ENCODE measurements at regions not wholly inside any gene's neighbourhood (a gene's known extent, or its start where the extent isn't known, plus 50 kb on each side); places are given as distances from the start of the nearest gene placed in this dataset.

- no peaks in the 10 kb centered on the region for H3K36me3 ChIP-seq (replicated peaks in 1 of 2)
- no peak overlapping the region for H3K27ac ChIP-seq
- no peaks in the 10 kb centered on the region for H3K9me3 ChIP-seq (replicated peaks in 1 of 3)
- no peaks in the 10 kb centered on the region for H3K4me1 ChIP-seq (replicated peaks in 1 of 2)
- H3K4me3 ChIP-seq: no peak overlapping the region
- H3K27me3 ChIP-seq: no peaks in the 10 kb centered on the region
- intact Hi-C loops (cut with DNase I): no loop called here
- DNase-seq: peak in 1 of 7 donors; percentile 9
- 81 to 87% (median 86%) methylated on average over 7 of the region's 7 CpGs for WGBS, 4 donors
- TF ChIP-seq CTCF (IDR thresholded peaks at IDR 0.05) (no peak), POLR2A (IDR thresholded peaks at IDR 0.05) (no peak)
Observed at GRCh38 chr7:35544028-35544742, 150.8 kb downstream of the HERPUD2 start.

GRCh38 chr7:35537067-35538023 is 157.6 kb downstream of the HERPUD2 start:
- no peak overlapping the region for H3K27ac ChIP-seq
- no peaks in the 10 kb centered on the region for H3K9me3 ChIP-seq (replicated peaks in 1 of 3)
- intact Hi-C loops (cut with DNase I): loop anchor here (5.0 to 10.0 kb wide), 2 partner anchors 85 to 87 kb away; no protein-coding TSS in a partner anchor
- H3K27me3 ChIP-seq: no peaks in the 10 kb centered on the region
- no peaks in the 10 kb centered on the region for H3K4me1 ChIP-seq (replicated peaks in 1 of 2)
- WGBS, 4 donors: 5 to 33% (median 6%) methylated on average over 4 to 43 of the region's 43 CpGs
- TF ChIP-seq POLR2A (IDR thresholded peaks at IDR 0.05): no peak
- peak; percentile 88 to 94 (median 90) for TF ChIP-seq CTCF (IDR thresholded peaks at IDR 0.05)
- peak; percentile 62 to 90 (median 78) for DNase-seq
- H3K4me3 ChIP-seq: peak overlapping the region in 2 of 4 donors; percentile 11 to 56
- no peaks in the 10 kb centered on the region for H3K36me3 ChIP-seq (replicated peaks in 1 of 2)

- no peak for DNase-seq
Observed at GRCh38 chr7:35536396-35536826, 158.5 kb downstream of the HERPUD2 start.

More at GRCh38 chr7:35536396-35536826, 158.5 kb downstream of the HERPUD2 start:
- intact Hi-C loops (cut with DNase I): loop anchor here (5.0 to 10.0 kb wide), 2 partner anchors 86 to 88 kb away; no protein-coding TSS in a partner anchor
- Histone ChIP-seq H3K4me3 (no peak overlapping the region), H3K27me3 (no peaks in the 10 kb centered on the region), H3K27ac (no peak overlapping the region), H3K4me1 (replicated peaks in 1 of 2) (no peaks in the 10 kb centered on the region), H3K9me3 (replicated peaks in 1 of 3) (no peaks in the 10 kb centered on the region), H3K36me3 (replicated peaks in 1 of 2) (no peaks in the 10 kb centered on the region)
- WGBS, 4 donors: 69 to 87% (median 76%) methylated on average over 4 to 11 of the region's 11 CpGs
- TF ChIP-seq POLR2A (IDR thresholded peaks at IDR 0.05): no peak
- TF ChIP-seq CTCF (IDR thresholded peaks at IDR 0.05): no peak
